ENCODE measurements at regions not wholly inside any gene's neighbourhood (a gene's known extent, or its start where the extent isn't known, plus 50 kb on each side); places are given as distances from the start of the nearest gene placed in this dataset.

DNA sequence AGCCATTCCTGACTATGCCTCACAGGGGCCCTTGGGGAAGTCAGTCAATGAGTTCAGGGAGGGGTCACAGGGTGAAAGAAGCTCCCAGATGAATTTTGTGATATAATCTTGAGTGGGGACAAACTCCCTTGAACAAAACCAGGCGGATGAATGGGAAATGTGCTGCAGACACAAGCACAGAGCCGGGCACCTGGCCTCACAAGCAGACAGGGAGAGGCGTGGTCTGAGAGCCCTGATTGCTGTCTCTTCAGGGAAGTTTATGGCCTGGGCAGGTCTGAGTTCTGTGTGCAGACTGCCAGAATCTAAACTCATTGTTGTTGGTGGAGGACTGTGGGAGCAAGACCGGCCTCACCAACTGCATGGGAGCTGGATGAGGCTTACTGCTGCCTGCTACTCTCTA, 591.8 kb downstream of the EPHA3 start:
- no peak for ATAC-seq
- H3K9me3 ChIP-seq: no peaks in the 10 kb centered on the region
- no peaks in the 10 kb centered on the region for H3K36me3 ChIP-seq
- no peaks in the 10 kb centered on the region for H3K27me3 ChIP-seq
- WGBS, 2 donors (ENCODE audit: low coverage in 1 of 2): 92 to 93% methylated on average over 3 to 4 of the region's 4 CpGs
- H3K27ac ChIP-seq: no peak overlapping the region
- no peaks in the 10 kb centered on the region for H3K4me1 ChIP-seq
- H3K4me3 ChIP-seq: no peak overlapping the region
- no peak for TF ChIP-seq CTCF (IDR thresholded peaks at IDR 0.05)
- TF ChIP-seq EP300 (IDR thresholded peaks at IDR 0.05): no peak
- no peak for TF ChIP-seq POLR2A (IDR thresholded peaks at IDR 0.05)
- no peak for TF ChIP-seq POLR2AphosphoS5 (IDR thresholded peaks at IDR 0.05)

DNA sequence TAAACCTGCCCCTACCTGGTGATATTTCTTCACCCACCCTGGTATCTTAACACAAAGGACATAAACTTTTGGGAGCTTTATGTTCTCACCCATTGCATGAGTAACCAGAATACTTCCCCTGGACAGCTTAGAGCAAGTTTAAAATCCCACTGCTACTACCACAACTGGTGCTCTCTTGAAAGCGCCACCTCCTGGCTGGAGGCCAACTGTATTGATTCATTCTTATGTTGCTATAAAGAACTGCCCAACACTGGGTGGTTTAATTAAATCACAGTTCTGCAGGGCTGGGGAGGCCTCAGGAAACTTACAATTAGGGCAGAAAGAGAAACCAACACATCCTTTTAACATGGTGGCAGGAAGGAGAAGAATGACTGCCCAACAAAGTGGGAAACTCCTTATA, 592.4 kb downstream of the EPHA3 start:
- H3K36me3 ChIP-seq: no peaks in the 10 kb centered on the region
- no peak for ATAC-seq
- WGBS, 2 donors (ENCODE audit: low coverage in 1 of 2): 100% methylated on average over 1 of the region's 1 CpG; no CpG with 5 or more reads in 1 of the 2 donors
- no peaks in the 10 kb centered on the region for H3K27me3 ChIP-seq
- H3K4me3 ChIP-seq: no peak overlapping the region
- TF ChIP-seq EP300 (IDR thresholded peaks at IDR 0.05) (no peak), POLR2A (IDR thresholded peaks at IDR 0.05) (no peak), CTCF (IDR thresholded peaks at IDR 0.05) (no peak), POLR2AphosphoS5 (IDR thresholded peaks at IDR 0.05) (no peak)
- H3K4me1 ChIP-seq: no peaks in the 10 kb centered on the region
- H3K27ac ChIP-seq: no peak overlapping the region
- no peaks in the 10 kb centered on the region for H3K9me3 ChIP-seq

DNA sequence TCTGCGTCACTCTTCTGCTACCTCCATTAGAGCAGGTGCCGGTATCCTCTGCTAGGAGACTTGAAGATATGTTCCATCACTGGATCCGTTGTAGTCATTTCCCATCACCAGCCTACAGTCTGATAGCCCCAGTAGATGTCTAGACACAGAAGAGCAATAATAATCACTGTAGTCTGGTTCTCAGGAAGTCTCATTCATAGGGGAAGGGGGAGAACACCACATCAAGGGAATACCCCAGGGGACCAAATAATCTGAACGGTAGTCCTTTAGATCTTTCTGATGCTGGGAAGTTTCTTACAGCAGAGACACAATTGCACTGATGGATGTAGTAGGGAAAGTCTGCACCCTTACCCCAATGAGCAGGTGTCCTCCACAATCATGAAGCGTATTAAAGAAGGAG, 595.0 kb downstream of the EPHA3 start:
- H3K9me3 ChIP-seq: no peaks in the 10 kb centered on the region
- no peaks in the 10 kb centered on the region for H3K36me3 ChIP-seq
- ATAC-seq: no peak
- no peak overlapping the region for H3K4me3 ChIP-seq
- TF ChIP-seq POLR2AphosphoS5 (IDR thresholded peaks at IDR 0.05): no peak
- no peak for TF ChIP-seq CTCF (IDR thresholded peaks at IDR 0.05)
- no peak for TF ChIP-seq POLR2A (IDR thresholded peaks at IDR 0.05)
- TF ChIP-seq EP300 (IDR thresholded peaks at IDR 0.05): no peak
- WGBS, 2 donors (ENCODE audit: low coverage in 1 of 2): 90 to 100% methylated on average over 4 to 5 of the region's 5 CpGs
- no peak overlapping the region for H3K27ac ChIP-seq
- no peaks in the 10 kb centered on the region for H3K4me1 ChIP-seq
- H3K27me3 ChIP-seq: no peaks in the 10 kb centered on the region

DNA sequence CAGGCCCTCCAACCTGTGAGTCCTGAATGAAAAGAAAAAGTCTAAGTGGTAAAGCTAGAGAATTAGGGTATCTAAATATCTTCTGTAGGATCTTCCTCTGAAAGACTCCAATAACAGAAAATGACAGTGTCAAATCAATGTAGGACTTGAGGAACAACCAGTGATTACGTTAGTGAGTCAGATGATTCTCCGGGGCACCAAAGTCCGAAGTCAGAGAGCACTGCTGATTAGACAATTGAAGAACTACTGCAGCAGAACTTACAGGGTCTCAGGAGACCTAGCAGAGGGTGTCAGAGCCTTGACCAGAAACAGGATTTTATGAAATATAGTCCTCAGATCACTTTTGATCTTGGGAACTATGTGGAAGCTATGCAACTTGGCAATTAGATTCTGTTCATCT, 605.8 kb downstream of the EPHA3 start:
- 69 to 70% methylated on average over 2 to 3 of the region's 3 CpGs for WGBS, 2 donors (ENCODE audit: low coverage in 1 of 2)
- Histone ChIP-seq H3K36me3 (no peaks in the 10 kb centered on the region), H3K27ac (no peak overlapping the region), H3K27me3 (no peaks in the 10 kb centered on the region), H3K9me3 (peaks cover 0 to 3% (median 0%) of the 10 kb centered on the region in 3 donors), H3K4me3 (no peak overlapping the region), H3K4me1 (no peaks in the 10 kb centered on the region)
- ATAC-seq: no peak
- TF ChIP-seq POLR2AphosphoS5 (IDR thresholded peaks at IDR 0.05): no peak
- TF ChIP-seq CTCF (IDR thresholded peaks at IDR 0.05): no peak
- no peak for TF ChIP-seq POLR2A (IDR thresholded peaks at IDR 0.05)
- no peak for TF ChIP-seq EP300 (IDR thresholded peaks at IDR 0.05)

DNA sequence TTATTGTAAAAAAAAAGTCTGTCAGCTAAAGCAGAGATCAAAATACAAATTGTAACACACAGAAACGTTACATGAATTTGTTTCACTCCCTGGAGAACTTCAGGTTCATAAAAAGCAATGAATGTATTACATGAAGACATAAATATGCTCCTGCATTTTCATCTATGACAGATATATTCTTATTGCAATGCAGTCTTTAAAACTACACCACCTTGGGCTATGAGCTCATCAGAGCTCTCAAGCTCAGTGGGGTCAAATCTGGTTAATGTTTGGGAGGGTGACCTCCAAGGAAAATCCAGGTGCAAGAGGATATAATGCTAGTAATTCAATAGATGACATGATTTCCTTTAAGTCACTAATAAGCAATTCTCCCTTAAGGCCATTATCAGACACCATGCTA, 606.8 kb downstream of the EPHA3 start:
- Histone ChIP-seq H3K27me3 (no peaks in the 10 kb centered on the region), H3K36me3 (no peaks in the 10 kb centered on the region), H3K27ac (no peak overlapping the region), H3K4me1 (no peaks in the 10 kb centered on the region), H3K4me3 (no peak overlapping the region), H3K9me3 (peaks cover 0 to 8% (median 0%) of the 10 kb centered on the region in 3 donors)
- TF ChIP-seq EP300 (IDR thresholded peaks at IDR 0.05) (no peak), POLR2AphosphoS5 (IDR thresholded peaks at IDR 0.05) (no peak), POLR2A (IDR thresholded peaks at IDR 0.05) (no peak)
- no peak for ATAC-seq
- 25 to 43% methylated on average over 1 of the region's 1 CpG for WGBS, 2 donors (ENCODE audit: low coverage in 1 of 2)

All from gastroesophageal sphincter (tissue), 4 donors.